ENCODE measurements at regions not wholly inside any gene's neighbourhood (a gene's known extent, or its start where the extent isn't known, plus 50 kb on each side); places are given as distances from the start of the nearest gene placed in this dataset.

DNA sequence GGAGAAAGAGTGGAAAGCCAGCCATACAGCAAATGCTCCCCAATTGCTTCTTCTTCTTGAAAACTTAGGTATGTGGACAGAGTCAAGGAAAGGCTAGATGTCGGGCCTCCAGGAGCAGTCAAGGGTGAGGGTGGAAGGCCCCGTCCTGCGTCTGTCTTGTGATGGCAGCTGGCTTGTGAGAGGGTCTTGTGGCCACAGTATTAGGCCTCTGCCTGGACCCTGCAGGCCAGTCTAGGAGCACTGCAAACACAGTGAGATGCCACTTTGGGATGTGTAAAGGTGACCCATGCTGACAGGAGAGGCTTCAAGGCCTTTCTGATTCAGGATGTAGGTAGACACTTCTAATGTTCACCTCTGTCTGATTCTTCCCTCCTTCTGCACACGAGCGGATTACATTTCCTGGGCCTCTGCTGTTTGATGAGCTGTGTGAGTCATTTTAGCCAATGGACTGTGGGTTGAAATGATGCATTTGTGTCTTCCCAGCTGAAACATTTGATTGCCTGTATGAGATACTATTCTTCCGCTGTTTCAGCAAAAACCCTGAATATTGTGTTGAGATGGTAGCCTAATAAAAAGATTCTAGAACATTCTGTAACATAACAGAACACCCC, 135.4 kb downstream of the EMX2 start:
- TF ChIP-seq ZBTB7A (tag by site-specific recombination; IDR thresholded peaks at IDR 0.05; ENCODE audit: low read depth) (no peak), ZBTB17 (tag by site-specific recombination; IDR thresholded peaks at IDR 0.05) (no peak), YY1 (tag by site-specific recombination; IDR thresholded peaks at IDR 0.05) (no peak), ZNF600 (tag by site-specific recombination; IDR thresholded peaks at IDR 0.05) (no peak)
- TF ChIP-seq, protein P1, sequence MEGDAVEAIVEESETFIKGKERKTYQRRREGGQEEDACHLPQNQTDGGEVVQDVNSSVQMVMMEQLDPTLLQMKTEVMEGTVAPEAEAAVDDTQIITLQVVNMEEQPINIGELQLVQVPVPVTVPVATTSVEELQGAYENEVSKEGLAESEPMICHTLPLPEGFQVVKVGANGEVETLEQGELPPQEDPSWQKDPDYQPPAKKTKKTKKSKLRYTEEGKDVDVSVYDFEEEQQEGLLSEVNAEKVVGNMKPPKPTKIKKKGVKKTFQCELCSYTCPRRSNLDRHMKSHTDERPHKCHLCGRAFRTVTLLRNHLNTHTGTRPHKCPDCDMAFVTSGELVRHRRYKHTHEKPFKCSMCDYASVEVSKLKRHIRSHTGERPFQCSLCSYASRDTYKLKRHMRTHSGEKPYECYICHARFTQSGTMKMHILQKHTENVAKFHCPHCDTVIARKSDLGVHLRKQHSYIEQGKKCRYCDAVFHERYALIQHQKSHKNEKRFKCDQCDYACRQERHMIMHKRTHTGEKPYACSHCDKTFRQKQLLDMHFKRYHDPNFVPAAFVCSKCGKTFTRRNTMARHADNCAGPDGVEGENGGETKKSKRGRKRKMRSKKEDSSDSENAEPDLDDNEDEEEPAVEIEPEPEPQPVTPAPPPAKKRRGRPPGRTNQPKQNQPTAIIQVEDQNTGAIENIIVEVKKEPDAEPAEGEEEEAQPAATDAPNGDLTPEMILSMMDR (tag by site-specific recombination; IDR thresholded peaks at IDR 0.05), result no peak
